ENCODE measurements at regions not wholly inside any gene's neighbourhood (a gene's known extent, or its start where the extent isn't known, plus 50 kb on each side); places are given as distances from the start of the nearest gene placed in this dataset.

- TF ChIP-seq CEBPB (IDR thresholded peaks at IDR 0.05; ENCODE audit: low read depth), result no peak
These were observed 174.3 kb downstream of the ENGASE start (continued) for GRCh38 chr17:79248843-79249493.

GRCh38 chr17:79246225-79247190 lies 171.9 kb downstream of the ENGASE start:
- H3K27me3 ChIP-seq (ENCODE audit: insufficient read depth, low read length), result peaks cover 56% of the 10 kb centered on the region
- H3K4me1 ChIP-seq (ENCODE audit: control insufficient read depth in 1 of 2, insufficient read depth in 2 of 2, low read length in 2 of 2), result no peaks in the 10 kb centered on the region
- intact Hi-C loops (cut with micrococcal nuclease), result no loop called here
- no peak overlapping the region for H3K4me2 ChIP-seq (ENCODE audit: low read length)
- CTCF ChIA-PET, result no interaction called here
- H3K36me3 ChIP-seq (ENCODE audit: control insufficient read depth in 1 of 2, insufficient read depth in 2 of 2, low read length in 2 of 2), result no peaks in the 10 kb centered on the region
- RAD21 ChIA-PET (ENCODE audit: low non-redundant PET in 1 of 2, low total read pairs in 2 of 2, uncharacterized antibody in 2 of 2, unreplicated experiment in 2 of 2), result no interaction called here
- no peaks in the 10 kb centered on the region for H3K9me2 ChIP-seq (ENCODE audit: insufficient read depth)
- H3K9ac ChIP-seq (ENCODE audit: low read length), result no peak overlapping the region
- POLR2A ChIA-PET, result no interaction called here
- H3K27ac ChIP-seq (ENCODE audit: low read depth, low read length), result no peak overlapping the region
- no TSS peak for BruUV-seq (replicated peaks)
- no peaks in the 10 kb centered on the region for H3K9me3 ChIP-seq (ENCODE audit: control insufficient read depth in 1 of 2, insufficient read depth in 1 of 2, low read depth in 1 of 2, low read length in 2 of 2)
- DNase-seq (ENCODE audit: low read depth, low spot score) (no peak), ATAC-seq (no peak)
- no peak overlapping the region for H2AFZ ChIP-seq (ENCODE audit: low read depth, low read length, poor library complexity, severe bottlenecking)
- H3K79me2 ChIP-seq (ENCODE audit: insufficient read depth, low read length), result no peaks in the 10 kb centered on the region
- H4K20me1 ChIP-seq (ENCODE audit: insufficient read depth), result no peaks in the 10 kb centered on the region
- H3K4me3 ChIP-seq (replicated peaks in 1 of 2; ENCODE audit: low read depth in 1 of 2, low read length in 2 of 2), result no peak overlapping the region
- TF ChIP-seq SP1 (IDR thresholded peaks at IDR 0.05; ENCODE audit: low read depth) (no peak), SIN3A (IDR thresholded peaks at IDR 0.05; ENCODE audit: low read depth) (no peak), ZNF274 (IDR thresholded peaks at IDR 0.05; ENCODE audit: low read depth, low read length) (no peak), ELF1 (IDR thresholded peaks at IDR 0.05; ENCODE audit: borderline replicate concordance, low read depth) (no peak), REST (IDR thresholded peaks at IDR 0.05; ENCODE audit: low read depth) (no peak), SRF (IDR thresholded peaks at IDR 0.05; ENCODE audit: low read depth) (no peak), CTCF (IDR thresholded peaks at IDR 0.05 in 2 of 3, conservative IDR thresholded peaks at IDR 0.05 in 1 of 3; ENCODE audit: borderline replicate concordance in 1 of 3, insufficient read depth in 1 of 3, low read depth in 2 of 3, low read length in 2 of 3) (no peak), FOSL1 (IDR thresholded peaks at IDR 0.05; ENCODE audit: low read depth) (no peak), CEBPB (IDR thresholded peaks at IDR 0.05; ENCODE audit: low read depth) (no peak), TCF7L2 (IDR thresholded peaks at IDR 0.05; ENCODE audit: borderline replicate concordance, extremely low read depth, insufficient read depth, insufficient read length) (no peak), ZFX (IDR thresholded peaks at IDR 0.05) (no peak), YY1 (IDR thresholded peaks at IDR 0.05; ENCODE audit: extremely low read depth, insufficient replicate concordance, low read depth, low read length) (no peak), ZBTB33 (IDR thresholded peaks at IDR 0.05; ENCODE audit: extremely low read depth, insufficient replicate concordance, low read length) (no peak), ATF3 (IDR thresholded peaks at IDR 0.05) (no peak), EGR1 (IDR thresholded peaks at IDR 0.05; ENCODE audit: low read depth) (no peak)
